Esophagus squamous epithelium (tissue), 5 donors: ENCODE measurements at regions not wholly inside any gene's neighbourhood (a gene's known extent, or its start where the extent isn't known, plus 50 kb on each side); places are given as distances from the start of the nearest gene placed in this dataset.
"Not testable (repeated sequence)": the region's sequence is repeated elsewhere in the genome, so short reads cannot be mapped to it uniquely, and the experiment has no call there.

Experiments
- DNase-seq: peaks from one replicate; lab custom pipeline; 2025; lab: John Stamatoyannopoulos, UW
- H3K27ac ChIP-seq, 4 donors: fragments of 200-600 bp; sonication (generic); one replicate each; pipeline ENCODE4 v1.5.1; 2016 to 2019; ENCODE audit warnings: mild to moderate bottlenecking in 1 of 4
- H3K27me3 ChIP-seq, 4 donors: fragments of 200-600 bp; sonication (generic); 1 replicate in 3 of 4; 2 replicates in 1 of 4; pipeline versions ENCODE4 v1.5.1 to v1.6.0; 2017 to 2021; ENCODE audit warnings: antibody characterized with exemption in 1 of 4
- H3K36me3 ChIP-seq, 3 donors: fragments of 200-600 bp; sonication (generic); one replicate each; pipeline ENCODE4 v1.5.1; 2016 to 2019
- H3K4me1 ChIP-seq, 3 donors: fragments of 200-600 bp; sonication (generic); one replicate each; pipeline ENCODE4 v1.5.1; 2017 to 2019
- H3K4me3 ChIP-seq, 4 donors: fragments of 200-600 bp; sonication (generic); 1 replicate in 3 of 4; 2 replicates in 1 of 4; pipeline ENCODE4 v1.5.1; 2016 to 2019; ENCODE audit warnings: mild to moderate bottlenecking in 2 of 4, moderate library complexity in 1 of 4
- H3K9me3 ChIP-seq, 3 donors: fragments of 200-600 bp; sonication (generic); one replicate each; pipeline ENCODE4 v1.5.1; 2016 to 2019
- CTCF ChIP-seq, 6 experiments: fragments of 450-650 bp in 4 of 6; fragments of 200-600 bp in 2 of 6; sonication (generic) in 2 of 6; IDR thresholded peaks; one replicate each; pipeline ENCODE4 v1.5.1; 2016 to 2019; ENCODE audit warnings: antibody characterized with exemption in 6 of 6, mild to moderate bottlenecking in 4 of 6, moderate library complexity in 4 of 6
- POLR2A ChIP-seq, 4 donors: fragments of 450-650 bp; IDR thresholded peaks; one replicate each; pipeline ENCODE4 v1.6.1; 2017; ENCODE audit warnings: antibody characterized with exemption in 4 of 4, mild to moderate bottlenecking in 4 of 4, moderate library complexity in 3 of 4
- WGBS, 2 donors: methylation state at CpG; one replicate each; pipeline ENCODE4 v1.1.5; 2018; 5-methylcytosine and 5-hydroxymethylcytosine counted together
- intact Hi-C: fragments of 100-400 bp; cut with DNase I; formaldehyde crosslinking; loops from one replicate; pipeline ENCODE4 v1.15.0; 2022
- donor health status: DM: yes; HTN: yes; CAD: no.

GRCh38 chr12:31801872-31802271, 73.1 kb upstream of the AMN1 start:
- intact Hi-C loops, result no loop called here
- H3K27ac ChIP-seq, result no peak overlapping the region
- H3K4me3 ChIP-seq, result no peak overlapping the region
- WGBS, 2 donors, result 88 to 93% methylated on average over 3 to 4 of the region's 4 CpGs
- no peaks in the 10 kb centered on the region for H3K4me1 ChIP-seq
- H3K27me3 ChIP-seq, result no peaks in the 10 kb centered on the region
- no peaks in the 10 kb centered on the region for H3K9me3 ChIP-seq
- TF ChIP-seq POLR2A (IDR thresholded peaks at IDR 0.05), result no peak
- TF ChIP-seq CTCF (IDR thresholded peaks at IDR 0.05), result no peak
- H3K36me3 ChIP-seq, result no peaks in the 10 kb centered on the region
- DNase-seq, result no peak

GRCh38 chr12:31797230-31797872, 68.5 kb upstream of the AMN1 start:
- DNase-seq, result no peak
- H3K27ac ChIP-seq, result no peak overlapping the region
- intact Hi-C loops, result no loop called here
- no peaks in the 10 kb centered on the region for H3K9me3 ChIP-seq
- no peak overlapping the region for H3K4me3 ChIP-seq
- H3K4me1 ChIP-seq, result no peaks in the 10 kb centered on the region
- H3K27me3 ChIP-seq, result no peaks in the 10 kb centered on the region
- 86 to 87% methylated on average over 10 to 13 of the region's 13 CpGs for WGBS, 2 donors
- H3K36me3 ChIP-seq, result no peaks in the 10 kb centered on the region
- TF ChIP-seq POLR2A (IDR thresholded peaks at IDR 0.05), result no peak
- no peak for TF ChIP-seq CTCF (IDR thresholded peaks at IDR 0.05)

- TF ChIP-seq CTCF (IDR thresholded peaks at IDR 0.05), result no peak
Observed at GRCh38 chr12:31796270-31796951, 67.6 kb upstream of the AMN1 start.

GRCh38 chr12:31794745-31795144, 65.9 kb upstream of the AMN1 start:
- Histone ChIP-seq H3K4me3 (no peak overlapping the region), H3K27ac (no peak overlapping the region), H3K27me3 (no peaks in the 10 kb centered on the region), H3K36me3 (no peaks in the 10 kb centered on the region), H3K9me3 (no peaks in the 10 kb centered on the region), H3K4me1 (no peaks in the 10 kb centered on the region)
- no peak for TF ChIP-seq CTCF (IDR thresholded peaks at IDR 0.05)
- no peak for TF ChIP-seq POLR2A (IDR thresholded peaks at IDR 0.05)
- intact Hi-C loops, result no loop called here
- WGBS, 2 donors, result 59 to 66% methylated on average over 5 of the region's 5 CpGs
- DNase-seq, result no peak

More at GRCh38 chr12:31796270-31796951, 67.6 kb upstream of the AMN1 start:
- Histone ChIP-seq H3K27ac (no peak overlapping the region), H3K36me3 (no peaks in the 10 kb centered on the region), H3K27me3 (no peaks in the 10 kb centered on the region), H3K4me3 (no peak overlapping the region), H3K4me1 (no peaks in the 10 kb centered on the region), H3K9me3 (no peaks in the 10 kb centered on the region)
- no peak for DNase-seq
- intact Hi-C loops, result no loop called here
- 92 to 93% methylated on average over 11 of the region's 11 CpGs for WGBS, 2 donors

- H3K9me3 ChIP-seq, intact Hi-C loops, H3K27me3 ChIP-seq, H3K36me3 ChIP-seq, H3K4me3 ChIP-seq, H3K4me1 ChIP-seq, H3K27ac ChIP-seq, DNase-seq: not testable (repeated sequence)
- 85 to 91% methylated on average over 3 of the region's 3 CpGs for WGBS, 2 donors
Observed at GRCh38 chr12:31791265-31791664, 62.4 kb upstream of the AMN1 start.
